Erythroblast (primary cell): ENCODE measurements at regions not wholly inside any gene's neighbourhood (a gene's known extent, or its start where the extent isn't known, plus 50 kb on each side); places are given as distances from the start of the nearest gene placed in this dataset.

Experiments used
- GATA1 ChIP-seq: IDR thresholded peaks from 2 replicates; pipeline ENCODE4 v1.6.1; 2011; ENCODE audit warnings: low read depth, mild to moderate bottlenecking, control low read depth, low read length, moderate library complexity
- POLR2A ChIP-seq: IDR thresholded peaks from 2 replicates; pipeline ENCODE4 v1.6.1; 2011; ENCODE audit warnings: mild to moderate bottlenecking, low read length

DNA sequence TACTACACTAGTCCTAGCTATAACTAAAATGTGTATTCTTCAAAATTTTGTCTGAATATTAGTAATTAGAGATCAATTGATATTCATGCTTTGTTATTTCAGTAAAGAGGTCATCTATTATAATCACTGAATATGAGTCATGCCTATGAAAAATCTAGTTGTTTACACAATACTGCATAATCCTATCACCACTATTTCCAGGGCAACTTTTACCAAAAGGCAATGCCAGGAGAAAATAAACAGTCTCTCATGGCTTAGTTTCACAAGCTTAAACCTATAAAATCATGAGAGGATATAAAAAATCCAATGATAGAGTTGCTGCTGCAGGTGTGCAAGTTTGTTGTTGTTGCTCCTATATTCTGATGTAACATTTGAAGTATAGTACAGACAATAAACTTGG is 149.9 kb upstream of the COL1A2 start:
- no peak for TF ChIP-seq POLR2A
- no peak for TF ChIP-seq GATA1
